GM21423 (cell line): ENCODE measurements at regions not wholly inside any gene's neighbourhood (a gene's known extent, or its start where the extent isn't known, plus 50 kb on each side); places are given as distances from the start of the nearest gene placed in this dataset.
"Not testable (repeated sequence)": the region's sequence is repeated elsewhere in the genome, so short reads cannot be mapped to it uniquely, and the experiment has no call there.

ENCODE experiments used
- ATAC-seq: cut with Tn5 transposase; IDR thresholded peaks from one replicate; pipeline ENCODE4 v1.9.1; 2021; ENCODE audit warnings: mild to moderate bottlenecking, moderate library complexity; ENCODE audit not compliant: unreplicated experiment

DNA sequence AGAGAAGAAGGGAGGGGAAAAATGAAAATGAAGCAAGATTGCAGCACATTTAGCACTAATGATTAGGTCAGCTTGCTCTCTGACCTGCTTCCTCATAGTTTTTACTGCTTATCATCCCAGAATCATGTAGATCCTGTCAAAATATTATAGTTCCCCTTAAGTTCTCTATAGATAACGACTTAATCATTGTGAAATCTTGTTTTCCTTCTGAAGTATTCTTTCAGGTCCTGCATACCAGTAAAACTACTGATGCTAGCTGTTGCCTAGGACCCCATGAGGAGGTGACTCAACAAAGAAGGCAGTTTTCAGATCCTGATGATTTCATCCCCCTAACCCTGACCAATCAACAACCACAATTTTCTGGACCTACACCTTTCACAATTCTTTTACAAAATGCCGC lies 1131.7 kb downstream of the SLITRK5 start:
- no peak for ATAC-seq

DNA sequence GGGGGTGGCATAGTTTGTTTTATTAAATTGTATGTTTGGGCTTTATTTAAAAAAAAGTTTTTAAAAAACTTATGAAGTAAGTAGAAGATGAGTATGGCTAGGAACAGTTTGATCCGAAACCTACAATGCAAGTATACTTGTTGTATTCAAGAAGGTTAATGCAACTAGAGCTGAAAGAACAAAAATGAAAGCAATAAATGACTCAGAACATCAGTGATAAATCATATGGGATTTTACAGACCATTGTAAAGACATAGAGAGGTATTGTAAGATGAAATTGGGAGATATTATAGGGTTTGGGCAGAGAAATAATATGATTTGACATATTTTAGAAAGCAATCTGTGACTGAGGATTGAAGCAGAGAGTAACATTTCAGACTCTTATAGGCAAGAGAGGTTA lies 1135.3 kb downstream of the SLITRK5 start:
- ATAC-seq, result no peak

DNA sequence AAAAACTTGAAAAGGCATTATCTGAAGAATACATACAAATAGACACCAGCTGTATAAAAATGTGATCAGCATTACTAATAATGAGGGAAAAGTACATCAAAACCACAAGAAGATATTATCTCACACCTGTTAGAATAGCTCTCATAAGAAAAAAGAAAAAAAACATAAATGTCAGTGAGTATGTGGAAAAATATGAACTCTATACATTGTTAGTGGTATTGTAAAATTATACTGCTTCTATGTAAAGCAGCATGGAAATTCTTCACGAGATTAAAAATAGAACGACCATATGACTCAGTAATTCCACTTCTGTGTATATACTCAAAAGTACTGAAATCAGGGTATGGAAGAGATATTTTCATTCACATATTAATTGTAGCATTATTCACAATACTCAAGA lies 1146.4 kb downstream of the SLITRK5 start:
- ATAC-seq, result no peak

DNA sequence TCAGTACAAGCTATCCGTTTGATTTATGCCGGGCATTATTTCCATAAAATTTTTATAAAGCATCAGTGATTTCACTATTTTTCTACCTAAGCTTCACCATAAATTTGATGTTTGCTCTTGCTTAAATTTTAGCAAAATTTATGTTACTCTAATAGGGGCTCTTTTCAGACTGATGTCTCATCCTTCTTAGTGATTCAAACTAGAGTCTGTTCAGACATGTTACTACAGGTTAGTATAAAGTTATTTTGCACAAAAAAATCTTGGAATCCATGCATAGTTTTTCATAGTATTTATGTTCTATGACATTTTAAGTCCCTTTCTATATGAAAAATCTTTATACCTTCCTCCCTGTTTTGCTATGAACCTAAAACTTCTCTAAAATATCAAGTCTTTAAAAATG lies 1151.9 kb downstream of the SLITRK5 start:
- ATAC-seq, result no peak

DNA sequence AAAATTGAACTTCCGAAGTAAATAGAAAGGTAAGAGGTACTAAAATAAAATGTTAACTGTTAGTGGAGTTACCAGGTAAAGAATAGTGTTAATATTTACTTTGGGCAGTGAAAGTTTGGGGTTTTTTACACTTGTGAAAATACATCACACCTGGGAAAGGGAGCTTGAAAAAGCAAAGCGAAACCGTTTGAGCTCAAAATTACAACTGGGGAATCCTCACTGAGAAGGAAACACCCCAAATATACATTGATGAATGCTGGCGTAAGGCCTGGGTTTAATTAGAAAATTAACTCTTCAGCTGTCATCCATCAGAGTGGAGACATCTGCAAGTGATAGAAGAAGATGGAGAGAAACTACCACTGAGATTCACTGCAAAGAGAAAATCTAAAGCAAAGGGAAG lies 1153.0 kb downstream of the SLITRK5 start:
- no peak for ATAC-seq

DNA sequence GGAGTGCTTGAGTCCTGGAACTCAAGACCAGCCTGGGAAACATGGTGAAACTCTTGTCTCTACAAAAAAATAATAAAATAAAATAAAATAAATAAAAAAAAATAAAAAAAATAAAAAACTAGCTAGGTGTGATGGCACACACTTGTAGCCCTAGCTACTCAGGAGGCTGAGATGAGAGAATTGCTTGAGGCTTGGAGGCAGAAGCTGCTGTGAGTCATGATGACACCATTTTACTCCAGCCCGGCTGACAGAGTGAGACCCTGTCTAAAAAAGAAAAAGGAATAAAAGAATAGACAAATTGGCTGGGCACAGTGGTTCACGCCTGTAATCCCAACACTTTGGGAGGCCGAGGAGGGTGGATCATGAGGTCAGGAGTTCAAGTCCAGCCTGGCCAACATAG lies 1168.9 kb downstream of the SLITRK5 start:
- ATAC-seq, result no peak

DNA sequence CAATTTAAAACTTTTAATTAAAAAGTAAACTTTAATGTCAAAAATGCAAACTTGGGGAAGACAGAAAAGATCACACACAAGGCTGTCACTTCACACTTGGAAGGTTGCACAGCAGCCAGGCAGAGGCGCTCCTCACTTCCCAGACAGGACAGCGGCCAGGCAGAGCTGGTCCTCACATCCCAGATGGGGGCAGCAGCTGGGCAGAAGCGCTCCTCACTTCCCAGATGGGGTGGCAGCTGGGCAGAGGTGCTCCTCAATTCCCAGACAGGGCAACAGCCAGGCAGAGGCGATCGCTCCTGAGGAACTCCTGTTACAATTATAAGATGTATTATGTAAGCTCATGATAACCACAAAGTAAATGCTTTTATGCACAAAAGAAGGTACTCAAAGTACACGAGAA lies 1181.1 kb downstream of the SLITRK5 start:
- not testable (repeated sequence) for ATAC-seq

DNA sequence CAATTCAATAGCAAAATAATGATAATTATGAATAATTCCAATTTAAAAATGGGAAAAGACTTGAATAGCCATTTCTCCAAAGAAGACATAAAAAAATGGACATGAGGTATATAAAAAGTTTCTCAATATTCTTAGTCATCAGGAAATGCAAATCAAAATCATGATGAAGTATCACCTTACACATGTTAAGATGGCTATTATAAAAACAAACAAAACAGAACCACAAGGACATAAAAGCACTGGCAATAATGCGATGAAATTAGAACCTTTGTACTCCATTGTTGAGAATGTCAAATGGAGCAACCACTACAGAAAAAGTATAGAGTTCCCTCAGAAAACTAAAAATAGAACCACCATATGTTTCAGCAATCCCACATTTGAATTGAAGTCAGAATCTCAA lies 1186.1 kb downstream of the SLITRK5 start:
- no peak for ATAC-seq

DNA sequence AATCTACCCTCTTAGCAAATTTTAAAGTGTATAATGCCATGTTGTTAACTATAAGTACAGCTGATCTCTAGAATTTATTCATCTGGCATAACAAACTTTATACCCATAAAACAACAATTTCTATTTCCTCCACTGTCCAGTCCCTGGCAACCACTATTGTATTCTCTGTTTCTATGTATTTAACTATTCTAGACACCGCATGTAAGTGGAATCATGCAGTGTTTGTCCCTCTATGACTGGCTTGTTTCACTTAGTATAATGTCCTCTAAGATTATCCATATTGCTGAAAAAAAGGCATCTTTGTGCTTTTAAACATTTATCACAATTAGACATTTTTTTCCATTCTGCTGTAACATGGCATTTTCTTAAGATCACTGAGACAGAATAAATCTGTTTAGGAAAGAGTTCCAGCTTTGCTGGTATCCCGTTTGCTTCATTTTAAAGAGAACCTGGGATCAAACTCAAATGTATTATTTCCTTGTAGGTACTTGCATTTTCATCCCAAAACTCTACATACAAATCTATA lies 1191.0 kb downstream of the SLITRK5 start:
- ATAC-seq, result no peak

DNA sequence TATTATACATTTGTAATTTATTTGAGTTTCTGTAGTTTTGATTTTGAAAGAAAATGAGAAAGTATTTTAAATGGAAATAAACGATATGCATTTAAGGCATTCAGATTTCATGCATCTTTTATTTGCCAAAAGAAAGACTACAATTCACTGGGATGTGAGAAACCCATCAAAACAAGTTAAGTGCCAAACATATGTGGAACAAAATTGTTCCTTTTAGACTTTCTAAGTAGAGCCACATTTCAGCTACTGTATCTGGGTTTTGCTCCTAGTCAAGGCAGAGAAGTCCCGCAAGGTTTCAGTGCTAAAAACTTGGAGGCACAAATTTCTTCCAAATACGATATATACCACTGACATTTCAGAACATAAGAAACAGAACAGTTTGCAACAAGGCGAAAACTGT lies 1191.9 kb downstream of the SLITRK5 start:
- ATAC-seq, result no peak

DNA sequence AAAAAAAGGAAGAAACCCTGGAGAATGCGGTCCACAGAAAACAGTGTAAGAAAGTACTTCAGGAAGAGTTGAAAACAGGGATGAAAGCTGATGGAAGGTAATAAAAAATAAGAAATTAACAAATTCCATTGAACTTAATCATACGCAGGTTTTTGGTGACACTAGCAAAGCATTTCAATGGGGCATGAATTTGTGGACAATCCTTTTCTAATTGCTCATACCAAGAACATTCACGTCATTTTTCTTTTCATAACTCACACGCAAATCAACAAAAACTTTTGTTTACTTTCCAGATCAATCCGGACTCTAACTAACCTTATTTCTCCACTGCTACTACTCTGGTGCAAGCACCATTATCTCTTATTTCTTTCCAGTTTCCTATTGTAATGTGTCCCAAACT lies 1195.0 kb downstream of the SLITRK5 start:
- ATAC-seq, result no peak

DNA sequence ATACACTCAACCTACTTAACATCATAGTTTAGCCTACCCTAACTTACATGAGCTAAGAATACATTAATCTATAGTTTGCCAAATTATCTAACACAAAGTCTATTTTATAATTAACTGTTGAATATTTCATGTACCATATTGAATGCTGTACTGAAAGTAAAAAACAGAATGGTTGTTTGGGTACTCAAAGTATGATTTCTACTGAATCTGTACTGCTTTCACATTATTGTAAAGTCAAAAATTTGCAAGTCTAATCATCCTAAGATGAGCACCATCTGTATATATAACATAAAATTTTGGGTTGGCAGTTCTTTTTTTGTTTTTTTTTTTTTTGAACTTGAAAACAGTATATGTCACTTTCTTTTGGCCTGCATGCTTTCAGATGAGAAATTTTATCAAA lies 1212.6 kb downstream of the SLITRK5 start:
- ATAC-seq, result no peak

DNA sequence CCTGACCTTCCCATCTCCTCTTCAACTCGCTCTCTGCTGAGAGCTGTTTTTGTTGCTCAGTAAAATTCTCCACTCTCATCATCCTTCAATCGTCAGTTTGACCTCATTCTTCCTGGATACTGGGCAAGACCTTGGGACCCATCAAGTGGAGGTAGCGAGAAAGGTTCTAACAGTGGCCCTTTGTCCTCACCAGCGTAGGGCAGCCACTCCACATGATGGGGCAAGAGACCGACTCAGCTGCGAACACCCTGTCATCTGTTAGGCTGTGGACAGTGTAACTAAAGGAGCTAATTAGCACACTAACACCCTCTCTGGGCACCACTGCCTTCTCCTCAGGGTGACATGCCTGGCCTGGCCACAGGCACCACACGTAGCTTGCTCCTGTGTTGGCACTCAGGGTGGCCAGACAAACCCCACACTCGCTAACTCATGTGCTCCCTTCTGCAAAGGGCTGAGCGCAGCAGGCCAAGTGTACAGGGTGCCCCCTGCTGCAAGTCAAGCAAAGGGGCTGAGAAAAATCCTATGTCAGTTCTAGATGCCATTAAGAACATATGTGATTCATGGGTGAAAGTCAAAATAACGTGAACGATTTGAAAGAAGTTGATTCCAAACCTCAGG lies 1216.0 kb downstream of the SLITRK5 start:
- ATAC-seq, result no peak

DNA sequence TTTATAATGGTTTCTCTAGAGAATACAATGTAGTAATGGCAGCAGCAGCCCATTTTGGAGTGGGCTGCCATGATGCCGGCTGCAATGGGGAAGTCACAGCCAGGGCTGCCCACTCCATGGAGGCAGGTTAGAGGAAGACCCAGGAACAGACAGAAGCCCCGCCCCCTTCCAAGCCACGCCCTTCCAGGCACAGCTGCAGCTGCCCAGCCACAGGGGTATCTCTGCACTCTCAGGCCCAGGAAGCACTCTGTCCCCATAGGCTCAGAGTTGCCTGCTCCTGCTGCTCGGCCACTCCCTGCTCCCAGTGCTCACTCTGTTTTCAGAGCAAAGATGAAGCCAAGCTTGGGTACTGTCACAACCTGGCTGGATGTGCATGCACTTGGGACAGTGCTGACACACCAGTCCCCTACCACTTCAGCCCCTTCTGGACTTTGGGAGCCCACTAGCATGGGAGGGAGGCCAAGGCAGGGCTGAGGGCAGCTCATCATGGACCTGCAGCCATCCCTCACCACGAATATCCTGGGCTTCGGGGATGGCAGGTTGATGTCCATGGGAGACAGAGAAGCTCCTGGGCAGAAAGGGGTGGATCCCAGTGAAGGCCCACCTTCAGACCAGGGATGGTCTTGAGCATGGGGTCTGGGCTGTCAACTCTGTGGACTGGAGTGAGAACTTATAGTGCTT lies 1224.2 kb downstream of the SLITRK5 start:
- ATAC-seq, result no peak

DNA sequence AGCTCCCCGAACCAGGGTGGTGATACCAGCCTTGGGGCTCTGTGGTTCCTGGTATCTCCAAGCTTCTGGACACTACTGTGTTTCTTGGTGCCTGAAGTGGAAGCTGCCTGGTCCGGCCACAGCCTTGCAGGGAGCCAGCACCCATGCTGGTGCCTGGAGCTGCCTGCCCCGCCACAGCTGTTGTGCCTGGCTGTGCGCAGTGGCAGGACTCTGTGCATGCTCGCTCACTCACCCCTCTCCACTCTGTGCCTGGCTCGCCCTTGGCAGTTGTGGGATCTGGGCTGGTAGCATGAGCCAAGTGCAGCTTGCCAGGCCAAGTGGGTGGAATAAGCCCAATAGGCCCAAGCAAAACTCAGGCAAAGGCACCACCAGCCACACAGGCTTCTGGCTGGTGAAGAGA lies 1225.3 kb downstream of the SLITRK5 start:
- no peak for ATAC-seq

DNA sequence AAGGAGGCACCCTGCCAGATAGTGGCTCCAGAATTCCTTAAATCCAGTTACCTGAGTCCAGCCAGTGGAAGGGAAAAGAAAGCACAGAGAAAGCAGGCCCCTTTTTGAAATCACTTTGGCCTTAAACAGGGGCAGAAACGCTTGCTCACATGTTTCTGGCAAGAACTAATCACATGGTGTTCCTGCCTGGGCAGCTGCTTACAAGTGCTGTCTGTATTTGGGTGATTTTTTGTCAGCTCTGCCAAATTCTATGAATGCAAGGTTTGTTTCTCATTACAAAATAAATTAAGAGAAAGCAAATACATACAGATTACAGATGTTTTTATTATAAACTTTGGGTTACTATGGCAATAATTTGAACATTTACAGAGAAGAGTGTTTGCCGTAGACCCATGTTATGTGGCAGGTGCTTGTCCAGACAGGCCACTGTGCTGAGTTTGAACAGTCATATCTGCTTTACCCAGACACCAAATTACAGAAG lies 1237.8 kb downstream of the SLITRK5 start:
- no peak for ATAC-seq

DNA sequence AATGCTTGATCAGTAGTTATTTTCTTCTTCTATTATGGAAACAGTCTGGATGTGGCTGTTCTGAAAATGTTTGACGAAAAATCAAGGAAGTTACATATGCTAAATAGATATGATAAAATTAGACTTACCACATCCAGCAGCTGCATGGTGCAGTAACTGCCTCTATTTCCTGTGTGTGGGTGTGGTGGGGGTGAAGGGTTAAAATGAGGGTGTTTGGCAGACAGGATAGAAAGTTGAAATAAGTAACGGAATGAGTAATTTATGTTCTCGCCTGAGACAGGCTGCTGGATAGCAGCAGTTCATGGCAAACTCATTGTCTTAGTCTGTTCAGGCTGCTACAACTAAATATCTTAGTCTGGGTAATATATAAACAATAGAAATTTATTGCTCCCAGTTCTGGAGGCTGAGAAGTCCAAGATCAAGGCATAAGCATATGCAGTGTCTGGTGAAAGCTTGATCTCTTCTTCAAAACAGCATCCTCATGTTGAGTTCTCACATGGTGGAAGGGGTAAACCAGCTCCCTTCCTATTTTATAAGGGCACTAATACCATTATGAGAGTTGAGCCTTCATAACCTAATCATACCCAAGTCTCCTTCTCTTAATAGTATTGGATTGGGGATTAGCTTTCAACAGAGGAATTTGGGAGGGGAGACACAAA lies 1248.9 kb downstream of the SLITRK5 start:
- peak; percentile 99 for ATAC-seq

DNA sequence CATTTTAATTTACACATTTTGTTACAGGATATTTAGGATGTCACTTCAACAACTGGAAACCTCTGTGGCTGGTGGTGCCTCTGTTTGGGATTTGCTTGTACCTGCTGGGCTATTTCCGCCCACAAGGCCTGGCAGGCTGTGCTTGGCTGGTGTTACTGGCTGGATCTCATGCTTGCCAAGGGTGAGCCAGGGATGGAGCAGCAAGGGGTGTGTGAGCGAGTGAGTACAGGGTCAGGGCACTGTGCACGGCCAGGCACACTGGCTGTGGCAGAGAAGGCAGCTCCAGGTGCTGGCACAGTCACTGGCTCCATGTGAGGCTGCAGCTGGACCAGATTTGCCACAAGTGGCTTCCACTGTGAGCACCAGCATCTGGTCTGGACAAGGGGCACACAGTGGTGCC lies 1254.8 kb downstream of the SLITRK5 start:
- ATAC-seq, result no peak

DNA sequence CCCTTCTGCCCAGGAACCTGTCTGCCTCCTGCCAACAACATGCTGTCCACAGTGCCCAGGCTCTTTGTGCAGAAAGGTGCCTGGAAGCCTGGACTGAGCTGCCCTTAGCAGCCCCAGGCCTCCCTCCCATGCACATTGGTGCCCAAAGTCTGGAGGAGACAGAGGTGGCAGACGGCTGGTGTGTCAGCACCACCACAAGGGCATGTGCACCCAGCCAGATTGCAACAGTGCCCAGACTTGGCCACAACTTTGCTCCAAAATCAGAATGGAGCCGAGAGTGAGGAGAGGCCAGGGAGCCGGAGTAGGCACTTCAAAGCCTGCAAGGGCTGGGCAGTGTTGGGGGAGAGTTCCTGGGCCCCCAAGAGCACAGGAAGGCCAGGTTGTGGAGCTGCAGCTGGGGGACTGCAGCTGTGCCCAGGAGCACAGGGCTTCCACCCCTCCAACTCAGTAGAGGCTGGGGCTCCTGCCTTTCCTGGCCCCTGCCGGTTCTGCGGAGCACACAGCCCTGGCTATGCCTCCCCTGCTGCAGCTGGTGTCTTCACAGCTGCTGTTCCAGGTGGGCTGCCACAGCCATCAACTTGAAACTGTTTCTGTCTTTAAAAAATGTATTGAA lies 1255.8 kb downstream of the SLITRK5 start:
- ATAC-seq, result no peak

DNA sequence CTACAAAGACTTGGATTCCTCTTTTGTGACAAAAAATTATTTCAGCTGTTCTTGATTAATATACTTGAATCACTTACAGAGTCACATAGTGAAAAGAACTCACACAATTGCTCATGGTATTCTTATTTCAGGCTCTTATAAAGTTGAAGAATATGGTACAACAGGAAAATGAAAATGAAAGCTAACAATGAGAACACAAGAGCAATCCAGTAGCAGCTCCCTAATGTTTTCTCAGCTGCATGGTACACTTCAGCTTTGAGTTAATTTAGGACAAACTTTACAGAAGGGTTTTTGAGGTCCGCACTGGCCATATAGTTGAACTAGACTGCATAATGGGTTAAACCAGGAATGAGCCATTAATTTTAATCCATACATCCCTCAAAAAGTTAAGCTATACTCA lies 1261.8 kb downstream of the SLITRK5 start:
- no peak for ATAC-seq

DNA sequence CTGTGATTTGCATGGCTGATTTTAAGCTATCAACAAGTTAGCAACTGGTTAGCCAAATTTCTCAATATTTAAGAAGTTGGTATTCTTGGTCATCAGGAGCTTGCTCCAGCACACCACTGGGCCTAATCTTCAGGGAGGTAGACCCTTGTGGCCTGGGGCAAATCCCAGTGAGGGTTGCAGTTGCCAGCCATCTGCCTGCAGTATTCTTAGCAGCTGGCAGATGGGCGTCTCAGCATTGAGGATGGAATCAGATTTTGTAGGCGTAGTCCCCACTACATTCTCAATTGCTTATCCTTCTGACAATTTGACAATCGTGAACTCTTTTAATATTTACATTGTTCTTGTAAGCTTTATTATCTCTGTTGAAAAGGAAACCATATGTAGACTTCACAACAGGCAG lies 1266.2 kb downstream of the SLITRK5 start:
- no peak for ATAC-seq

DNA sequence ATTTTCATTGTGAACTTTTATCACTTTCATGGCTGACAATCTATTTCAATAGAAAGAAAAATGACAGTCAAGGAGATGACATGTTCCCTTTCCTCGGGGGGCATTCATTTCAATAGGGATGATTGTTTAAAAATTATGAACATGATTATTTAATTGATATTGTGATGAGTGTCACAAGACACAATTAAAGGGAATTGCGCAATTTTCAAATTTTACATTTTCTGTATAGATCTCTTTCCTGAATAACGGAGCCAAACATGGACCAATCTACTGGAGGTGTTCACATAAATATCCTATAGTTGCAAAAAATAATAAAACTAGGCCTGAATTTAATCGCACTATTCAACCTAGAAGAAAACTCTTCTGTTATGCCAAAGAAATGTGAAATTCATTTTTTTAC lies 1274.6 kb downstream of the SLITRK5 start:
- no peak for ATAC-seq
